NCI-H1694 (cell line): ENCODE measurements at regions not wholly inside any gene's neighbourhood (a gene's known extent, or its start where the extent isn't known, plus 50 kb on each side); places are given as distances from the start of the nearest gene placed in this dataset.

ENCODE experiments used
- DNase-seq: peaks from one replicate; lab custom pipeline; 2025; lab: John Stamatoyannopoulos, UW

DNA sequence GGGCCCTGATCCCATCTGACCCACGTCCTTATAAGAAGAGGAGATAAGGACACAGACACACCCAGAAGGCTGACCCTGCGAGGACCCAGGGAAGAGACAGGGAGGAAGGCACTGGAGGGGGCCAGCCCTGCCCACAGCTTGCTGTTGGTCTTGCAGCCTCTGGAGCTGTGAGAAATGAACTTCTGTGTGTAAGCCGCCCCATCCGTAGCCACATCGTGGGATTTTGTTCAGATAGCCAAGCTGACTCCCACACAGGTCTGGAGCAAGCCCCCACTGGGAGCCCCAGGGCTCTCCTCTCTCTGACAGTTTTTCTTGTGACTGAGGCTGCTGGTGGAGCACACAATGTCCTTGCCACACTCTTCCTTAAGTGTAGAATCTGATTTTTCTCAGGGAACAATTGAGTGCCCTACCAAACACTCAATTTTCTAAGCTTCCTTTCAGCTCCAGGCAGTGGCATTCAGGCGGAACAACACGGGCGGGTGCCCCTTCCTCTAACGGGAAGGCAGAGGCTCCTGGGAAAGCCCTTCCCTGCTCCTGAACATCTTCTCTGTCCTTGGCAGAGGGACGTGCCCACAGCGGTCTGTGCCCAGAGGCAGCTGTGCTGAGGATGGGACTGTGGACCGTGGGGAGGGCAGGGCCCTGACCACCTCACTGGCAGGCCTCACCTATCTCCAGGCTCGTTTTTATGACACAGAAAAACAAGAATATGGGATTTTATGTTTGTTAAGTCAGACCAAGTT is 160.6 kb upstream of the SHH start:
- no peak for DNase-seq

DNA sequence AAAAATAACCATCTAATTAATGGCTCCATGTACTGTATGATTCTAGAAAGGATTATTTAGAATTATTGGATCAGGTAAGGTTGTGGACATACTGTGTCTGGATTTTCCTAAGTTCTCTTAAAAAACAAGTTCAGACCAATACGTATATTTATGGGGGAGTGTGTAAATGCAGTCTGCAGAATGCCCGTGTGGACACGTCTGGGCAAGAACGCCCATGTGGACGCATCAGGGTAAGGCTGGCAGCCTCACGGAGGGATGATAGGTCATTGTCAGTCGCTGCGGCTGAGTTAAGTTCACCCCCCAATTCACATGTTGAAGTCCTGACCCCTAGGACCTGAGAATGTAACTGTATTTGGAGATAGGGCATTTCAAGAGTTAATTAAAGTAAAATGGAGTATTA is 160.0 kb upstream of the SHH start:
- DNase-seq = no peak

DNA sequence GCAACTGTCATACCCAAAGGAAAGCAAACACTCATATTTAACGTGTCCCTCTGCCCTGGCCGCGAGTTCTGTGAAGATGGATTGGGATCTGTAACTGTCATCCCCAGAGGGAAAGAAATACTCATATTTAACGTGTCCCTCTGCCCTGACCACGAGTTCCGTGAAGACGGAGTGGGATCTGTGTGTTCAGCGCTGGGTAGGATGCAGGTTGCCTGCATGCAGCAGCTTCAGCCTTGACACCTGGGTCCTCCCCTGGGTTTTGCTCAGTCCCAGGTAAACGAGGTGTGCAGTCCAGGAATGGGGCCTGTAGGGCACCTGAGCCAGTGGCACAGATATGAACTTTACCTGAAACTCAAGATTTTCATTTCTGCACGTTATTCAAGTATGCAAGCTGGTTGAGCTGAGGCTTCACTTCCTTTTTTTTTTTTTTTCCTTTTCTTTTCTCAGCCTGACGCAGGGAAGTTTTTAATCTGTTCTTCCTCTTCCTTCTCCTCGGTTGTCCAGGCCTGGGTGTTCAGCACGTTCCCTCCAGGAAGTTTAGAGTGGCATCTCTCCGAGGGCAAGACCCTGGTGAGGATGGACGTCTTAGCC is 159.0 kb upstream of the SHH start:
- DNase-seq = no peak

DNA sequence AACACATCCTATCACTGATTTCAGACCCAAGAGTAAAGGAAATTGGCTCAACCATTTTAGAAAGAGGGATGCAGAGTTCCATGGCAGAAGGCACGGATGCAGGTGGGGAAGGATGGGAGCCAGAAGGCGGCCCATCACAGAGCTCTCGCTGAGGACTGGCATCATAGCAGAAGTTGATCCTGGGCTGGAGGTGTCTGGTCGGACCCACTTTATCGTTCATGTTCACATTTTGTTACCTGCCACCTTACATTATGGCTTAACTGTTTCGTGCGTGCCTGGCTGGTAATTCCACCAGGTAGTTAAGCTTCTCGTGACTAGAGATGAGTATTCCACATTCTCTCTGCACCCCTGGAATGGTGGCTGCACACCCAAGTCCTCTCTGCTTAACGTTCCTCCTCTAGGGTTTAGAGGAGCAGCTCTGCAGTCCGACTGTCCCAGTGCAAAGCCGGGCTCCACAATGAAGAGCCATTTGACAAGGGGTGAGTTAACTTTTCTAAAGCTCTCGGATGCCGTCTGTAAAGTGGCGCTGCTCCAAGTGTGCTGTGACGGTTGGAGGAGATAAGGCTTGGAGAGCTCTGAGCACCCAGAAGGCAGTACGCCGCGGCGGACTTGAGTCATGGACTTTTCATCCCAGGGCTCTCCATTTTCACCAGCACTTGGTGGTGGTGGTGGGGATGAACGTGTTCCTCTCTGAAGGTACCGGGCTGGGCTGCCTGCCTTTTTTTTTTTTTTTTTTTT is 157.1 kb upstream of the SHH start:
- DNase-seq = no peak

DNA sequence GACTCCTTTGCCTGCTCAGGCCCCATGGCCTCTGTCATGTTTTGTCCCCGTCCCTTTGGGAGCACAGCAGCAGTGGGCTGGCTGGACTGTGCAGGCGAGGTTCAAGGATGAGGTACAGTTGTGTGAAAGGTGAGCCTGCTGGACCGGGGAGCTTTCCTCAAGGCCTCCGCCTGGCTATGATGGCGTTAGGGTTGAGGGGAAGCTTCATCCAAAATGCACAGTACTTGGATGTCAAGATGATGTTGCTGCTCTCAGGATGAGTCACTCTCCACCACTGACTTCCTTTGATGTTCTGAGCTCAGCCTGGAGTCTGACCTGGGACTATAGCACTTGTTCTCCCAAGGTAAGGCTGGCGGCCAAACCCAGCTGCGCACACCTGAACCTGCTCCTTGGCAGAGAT is 152.7 kb upstream of the SHH start:
- DNase-seq = no peak

DNA sequence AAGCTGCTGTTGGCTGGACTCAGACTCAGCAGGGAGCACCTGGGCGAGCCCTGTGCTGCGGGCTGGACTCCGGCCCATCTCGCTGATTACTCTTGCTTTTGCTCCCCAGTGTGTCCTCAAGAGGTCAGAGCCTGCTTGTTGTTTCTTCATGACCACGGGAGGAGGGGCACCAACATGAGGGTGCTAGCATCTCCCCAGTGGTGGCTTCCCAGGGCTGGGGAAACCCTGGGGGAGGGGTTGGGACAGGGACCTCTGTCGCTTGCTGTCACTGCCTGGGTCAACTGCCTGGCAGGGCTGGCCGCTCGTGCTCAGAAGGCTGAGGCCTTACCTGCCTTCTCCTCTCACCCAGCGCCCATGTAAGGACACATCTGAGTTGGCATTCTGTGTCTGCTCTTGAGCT is 152.3 kb upstream of the SHH start:
- no peak for DNase-seq

DNA sequence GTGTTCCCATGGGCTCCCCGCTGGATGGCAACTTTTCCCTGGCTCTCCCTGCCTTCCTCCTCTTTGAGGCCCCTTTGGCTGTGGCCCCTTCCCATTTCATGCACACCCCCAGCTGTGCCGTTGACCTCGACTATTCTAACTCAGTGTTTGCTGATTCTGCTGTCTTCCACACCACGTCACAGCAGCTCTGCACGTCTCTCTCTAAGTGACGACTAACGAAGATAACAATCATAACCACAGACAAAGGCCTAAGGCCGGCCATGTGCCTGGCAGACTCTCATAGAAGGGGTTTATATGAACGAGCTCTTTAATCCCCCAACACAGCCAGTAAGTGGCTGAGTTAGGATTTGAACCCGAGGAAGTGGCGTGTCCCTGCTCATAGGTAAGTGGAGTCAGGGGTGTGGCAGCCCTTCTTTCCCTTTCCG is 151.5 kb upstream of the SHH start:
- no peak for DNase-seq

DNA sequence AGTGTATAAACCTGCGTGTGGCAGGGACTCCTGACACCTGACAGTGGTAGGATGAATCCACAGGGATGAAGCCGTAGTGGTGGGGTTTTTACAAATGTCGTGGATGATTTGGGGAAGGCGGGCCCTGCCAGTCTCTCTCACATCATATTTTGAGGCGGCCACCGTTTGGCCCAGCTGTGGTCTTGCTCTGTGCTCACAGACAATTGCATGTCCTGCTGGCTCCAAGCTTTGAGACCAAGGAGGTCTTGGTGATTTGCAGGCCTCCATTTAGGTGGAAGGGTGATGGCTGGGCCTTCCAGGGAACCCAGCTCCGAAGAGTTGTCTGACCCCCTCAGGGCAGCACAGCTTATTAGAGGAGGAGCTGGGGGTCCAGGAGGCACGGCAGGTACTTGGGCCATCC is 151.1 kb upstream of the SHH start:
- DNase-seq = no peak

DNA sequence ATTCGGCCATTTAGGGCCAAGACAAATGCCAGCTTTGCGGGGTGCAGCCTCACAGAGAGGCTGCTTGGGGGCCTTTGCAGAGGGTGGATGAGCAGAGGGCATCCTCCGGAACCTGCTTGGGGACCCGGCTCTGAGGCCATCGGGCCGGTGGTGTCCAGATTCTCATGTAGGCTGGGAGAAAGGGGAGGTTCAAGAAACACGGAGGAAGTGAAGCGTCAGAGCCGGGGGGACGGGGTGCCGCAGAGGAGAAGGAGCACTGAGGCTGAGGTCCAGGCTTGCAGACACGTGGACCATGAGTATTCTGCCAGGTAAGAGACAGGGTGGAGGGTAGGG is 150.7 kb upstream of the SHH start:
- DNase-seq = no peak

DNA sequence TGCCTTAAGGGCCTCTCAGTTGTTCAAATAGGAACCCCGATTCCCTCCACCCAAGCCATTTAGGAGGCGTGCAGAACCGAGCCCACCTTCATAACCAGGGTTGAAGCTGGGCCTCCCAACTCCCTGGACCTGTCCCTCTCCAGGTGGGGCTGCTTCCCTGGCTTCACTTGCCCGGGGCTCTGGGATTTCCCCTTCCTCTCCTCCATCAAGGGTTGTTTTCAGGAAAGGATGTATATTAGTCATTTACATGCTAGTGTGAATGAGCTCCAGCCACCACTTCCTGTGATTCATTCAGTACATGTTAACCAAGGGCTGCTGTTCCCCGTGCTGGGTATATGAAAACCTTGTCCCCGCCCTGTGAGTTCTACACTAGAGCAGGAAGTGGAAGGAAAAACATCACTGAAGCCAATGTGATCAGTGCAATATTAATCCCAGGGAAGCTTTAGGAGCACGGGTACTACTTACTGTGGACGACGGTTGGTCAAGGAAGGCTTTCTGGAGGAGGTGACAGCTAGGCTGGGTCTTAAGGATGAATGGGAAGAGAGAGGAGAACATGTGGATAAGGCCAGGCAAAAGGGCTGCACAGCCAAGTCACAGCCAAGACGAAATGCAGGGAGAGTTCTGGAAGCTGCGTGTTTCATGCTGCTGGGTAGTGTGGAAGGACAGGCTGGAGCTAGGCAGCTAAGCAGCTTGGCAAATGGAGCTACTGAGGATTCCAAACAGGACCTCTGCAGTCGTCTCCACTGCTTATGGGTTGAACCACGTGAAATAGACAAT is 150.1 kb upstream of the SHH start:
- no peak for DNase-seq

DNA sequence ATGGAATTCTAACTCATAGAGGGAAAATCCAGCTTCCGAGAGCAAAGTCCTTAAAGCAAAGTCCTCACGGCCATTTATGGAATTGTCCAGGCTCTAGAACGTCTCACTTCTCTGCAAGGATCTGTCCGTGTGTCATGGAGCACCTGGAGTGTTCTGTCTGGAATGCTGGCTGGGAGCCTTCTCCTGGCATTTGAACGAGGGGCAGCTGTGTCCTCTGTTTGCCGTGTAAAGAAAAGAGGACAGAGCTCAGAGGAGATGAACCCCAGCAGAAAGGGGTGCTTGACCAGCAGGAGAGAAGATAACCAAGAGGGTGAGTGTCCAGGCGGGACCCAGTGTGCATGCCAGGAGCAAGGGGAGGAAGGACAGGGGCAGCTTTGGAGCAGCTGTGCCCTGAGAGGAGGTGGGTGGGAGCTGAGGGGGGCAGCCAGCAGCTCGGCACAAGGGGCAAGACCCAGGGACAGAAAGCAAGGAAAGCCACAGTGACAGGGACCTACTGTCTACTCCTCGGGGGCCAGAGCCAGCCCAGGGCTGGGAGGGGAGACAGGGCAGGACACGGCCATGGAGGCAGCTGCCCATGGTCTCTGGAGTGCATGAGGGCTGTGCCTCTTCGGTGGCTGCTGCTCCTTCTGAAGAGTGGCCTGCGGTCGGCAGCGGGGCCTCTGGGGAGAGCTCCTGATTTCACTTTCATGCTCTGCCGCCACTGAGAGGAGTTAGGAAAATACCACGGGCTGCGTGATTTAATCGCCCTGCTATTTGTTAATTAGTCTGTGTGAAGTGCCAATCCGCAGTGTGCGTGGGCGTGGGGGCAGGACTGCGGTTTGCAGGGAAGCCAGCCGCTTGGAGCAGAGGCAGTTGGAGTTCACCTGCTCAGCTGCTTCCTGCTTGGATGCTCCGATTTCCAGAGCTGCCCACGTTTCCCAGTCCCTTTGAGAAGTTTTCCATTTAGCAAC is 149.3 kb upstream of the SHH start:
- DNase-seq = no peak

DNA sequence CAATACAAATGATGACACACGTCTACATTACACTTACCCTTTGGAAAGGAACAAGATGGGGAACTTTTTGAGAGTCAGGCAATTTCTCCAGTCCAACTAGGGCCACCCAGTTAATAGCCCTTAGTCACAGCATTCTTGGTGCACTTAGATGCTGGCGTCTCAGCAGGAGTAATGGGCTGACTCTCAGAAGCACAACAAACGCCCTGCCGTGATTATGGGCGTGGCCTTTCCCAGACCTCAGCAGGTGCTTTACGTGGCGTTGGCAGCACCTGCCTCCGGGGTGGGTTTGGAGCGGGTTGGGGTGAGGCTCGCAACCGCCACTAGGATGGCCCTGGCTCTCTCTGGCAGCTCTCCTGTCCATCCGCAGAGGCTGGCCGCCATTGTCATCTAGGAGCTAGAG is 147.6 kb upstream of the SHH start:
- no peak for DNase-seq

DNA sequence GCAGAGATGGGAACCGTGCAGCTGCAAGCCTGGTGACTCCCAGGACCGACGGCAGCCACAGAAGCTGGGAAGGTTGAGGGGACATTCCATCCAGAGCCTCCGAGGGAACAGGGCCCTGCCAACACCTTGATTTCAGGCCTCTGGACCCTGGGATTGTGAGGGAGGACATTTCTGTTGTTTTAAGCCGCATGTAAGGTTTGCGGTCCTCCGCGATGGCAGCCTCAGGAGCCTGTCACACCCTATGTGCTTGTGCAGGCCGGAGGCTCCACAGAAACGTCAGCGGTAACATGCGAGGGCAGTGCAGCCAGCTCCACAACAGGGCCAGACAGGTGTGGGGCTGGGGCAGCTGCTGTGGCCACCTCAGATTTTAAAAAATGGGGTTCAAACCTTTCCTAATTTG is 144.7 kb upstream of the SHH start:
- DNase-seq = no peak

DNA sequence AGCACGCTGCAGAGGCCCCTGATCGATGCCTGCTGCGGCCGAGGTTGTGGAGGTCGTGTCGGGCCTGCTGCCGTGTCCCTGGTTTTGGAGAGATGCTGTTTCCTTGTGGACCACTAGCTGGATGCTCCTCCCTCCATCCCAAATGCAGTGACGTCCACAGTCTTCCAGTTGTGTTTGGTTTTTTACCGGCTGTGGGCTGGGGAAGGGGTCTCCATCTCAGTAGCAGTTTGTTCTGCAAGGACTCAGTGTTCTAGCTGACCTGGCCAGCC is 143.0 kb upstream of the SHH start:
- DNase-seq = no peak

DNA sequence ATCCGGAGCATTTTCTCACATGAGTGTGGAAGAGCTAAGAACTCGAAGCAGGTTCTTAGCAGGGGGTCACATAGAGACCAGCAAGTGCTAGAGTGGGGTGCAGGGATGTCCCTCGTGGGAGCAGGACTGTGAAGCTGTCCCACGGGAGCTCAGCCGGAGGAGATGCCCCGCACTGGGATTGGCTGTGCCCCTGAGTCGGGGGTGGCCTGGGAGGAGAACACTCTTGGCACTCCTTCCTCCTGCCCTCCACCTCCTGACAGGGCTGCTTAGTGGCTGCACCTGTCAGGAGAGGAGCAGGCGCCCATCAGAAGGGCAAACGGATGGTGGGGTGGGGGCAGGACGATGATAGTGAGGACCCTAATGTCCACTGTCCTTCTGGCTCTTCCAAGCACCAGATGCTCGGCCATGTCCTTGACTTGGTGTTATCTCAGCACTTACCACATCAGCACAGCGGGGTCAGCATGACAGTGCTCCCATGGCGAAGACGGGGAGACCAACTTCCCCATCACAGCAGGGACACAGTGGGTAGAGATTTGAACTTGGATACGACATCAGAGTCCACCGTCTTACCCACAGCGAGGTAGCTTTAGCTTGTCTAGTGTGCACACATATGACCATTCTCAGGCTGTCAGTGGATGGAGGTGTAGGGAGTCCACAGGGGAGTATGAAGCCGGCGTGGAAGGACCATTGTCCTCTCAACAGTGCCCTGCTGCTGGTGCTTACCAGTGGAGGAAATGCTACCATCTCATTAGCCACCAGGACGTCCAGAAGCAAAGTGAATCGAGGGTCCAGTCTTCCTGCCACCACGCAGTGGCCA is 142.5 kb upstream of the SHH start:
- DNase-seq = no peak

DNA sequence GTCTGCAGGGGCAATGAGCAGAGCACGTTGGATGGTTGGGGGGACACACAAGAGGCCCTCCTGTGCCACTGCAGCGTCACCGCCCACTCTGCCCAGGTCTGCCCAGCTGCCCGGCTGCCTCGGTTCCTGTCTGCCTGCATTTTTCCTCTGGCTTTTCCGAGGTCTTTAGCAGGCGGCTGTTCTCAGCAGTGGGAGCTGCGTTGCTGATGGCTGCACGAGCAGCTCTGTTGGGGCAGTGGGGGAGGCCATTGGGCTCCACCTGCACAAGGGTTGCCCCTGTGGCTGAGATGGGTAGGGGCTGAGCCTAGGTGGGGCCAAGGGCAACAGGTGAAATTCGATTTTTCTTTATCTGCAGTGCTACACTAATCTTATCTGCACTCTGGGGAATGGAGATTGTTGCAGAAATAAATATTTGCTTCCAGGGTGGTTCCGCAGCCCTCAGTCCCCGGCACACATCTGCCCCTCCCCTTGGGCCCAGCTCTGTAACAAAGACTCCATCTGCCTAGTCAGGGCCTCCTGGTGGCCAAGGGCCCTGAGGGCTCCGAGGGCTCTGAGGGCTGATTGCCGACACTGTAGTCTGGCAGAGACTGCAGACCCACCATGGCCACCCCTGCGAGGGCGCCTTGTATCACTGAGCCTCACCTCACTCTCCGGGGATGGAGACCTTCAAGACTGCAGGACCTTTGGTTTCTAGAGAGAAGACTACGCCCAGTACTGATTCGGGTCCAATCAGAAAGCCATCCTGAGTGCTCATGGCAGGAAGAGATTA is 141.7 kb upstream of the SHH start:
- no peak for DNase-seq

DNA sequence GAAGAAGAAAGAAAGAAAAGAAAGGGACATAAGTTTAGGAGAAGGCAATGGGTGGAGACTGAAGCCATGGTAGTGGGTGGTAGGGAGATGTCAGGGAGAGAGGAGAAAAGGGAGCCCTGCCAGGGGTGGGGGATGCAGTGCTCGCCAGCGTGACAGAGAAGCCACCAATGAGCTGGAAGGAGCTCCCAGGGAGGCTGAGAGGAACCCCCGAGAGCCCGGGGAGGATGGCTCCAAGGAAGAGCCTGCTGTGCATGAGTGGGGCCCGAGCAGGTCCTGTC is 141.2 kb upstream of the SHH start:
- DNase-seq = no peak

DNA sequence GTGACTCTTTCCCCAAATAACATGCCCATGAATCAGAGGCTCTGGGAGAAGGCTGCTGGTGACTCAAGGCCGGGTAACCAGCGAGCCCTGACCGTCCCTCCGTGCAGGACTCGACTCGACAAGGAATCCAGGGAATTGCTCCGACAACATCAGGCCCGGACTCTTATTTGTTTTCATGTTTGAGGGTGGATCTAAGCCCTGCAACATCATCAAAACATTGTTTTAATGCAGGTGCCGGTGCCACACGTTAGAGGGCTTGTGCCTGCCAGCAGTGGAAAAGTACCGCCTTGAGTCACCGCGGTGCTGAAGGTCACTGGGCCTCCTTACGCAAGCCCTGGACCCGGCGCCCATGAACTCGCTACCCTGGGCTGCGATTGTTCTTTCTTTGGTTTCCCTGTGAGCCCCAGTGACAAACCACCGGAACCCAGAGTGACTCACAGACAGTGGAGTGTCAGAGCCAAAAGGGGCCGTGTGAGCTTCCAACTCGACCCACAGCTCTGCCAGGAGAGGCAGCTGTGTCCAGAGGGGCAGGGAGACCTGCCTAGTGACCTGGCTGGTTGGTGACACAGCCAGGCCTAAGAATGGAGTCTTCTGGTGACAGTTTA is 139.4 kb upstream of the SHH start:
- DNase-seq = no peak

DNA sequence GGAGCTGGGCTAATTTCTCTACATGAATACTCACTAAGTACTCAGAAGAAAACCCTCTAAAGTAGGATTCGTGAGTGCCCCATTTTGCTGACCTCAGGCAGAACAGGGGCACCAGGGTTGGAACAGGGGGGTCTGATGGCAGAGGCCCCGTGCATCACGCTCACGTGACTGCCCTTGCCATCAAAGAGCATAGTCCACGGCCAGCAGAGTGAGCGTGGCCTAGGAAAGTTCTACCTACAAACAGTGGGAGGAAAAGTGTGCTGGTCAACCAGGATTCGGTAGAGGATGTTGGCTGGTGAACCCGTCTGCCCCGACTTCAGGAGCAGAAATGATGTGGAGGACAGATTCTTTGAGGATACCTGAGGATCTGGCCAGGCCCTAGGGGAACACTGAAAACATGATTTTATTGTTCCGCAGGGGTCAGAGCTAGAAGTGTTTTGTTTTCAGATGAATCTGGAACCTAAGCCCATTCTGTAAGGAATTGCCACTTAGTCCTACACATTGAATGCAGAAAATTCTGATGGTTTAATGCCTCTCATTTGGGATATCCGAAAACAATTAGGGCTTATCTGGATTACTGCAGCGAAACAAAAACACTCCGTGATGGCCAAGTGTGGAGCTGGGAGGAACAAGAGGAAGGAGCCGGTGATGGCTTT is 138.8 kb upstream of the SHH start:
- DNase-seq = no peak

DNA sequence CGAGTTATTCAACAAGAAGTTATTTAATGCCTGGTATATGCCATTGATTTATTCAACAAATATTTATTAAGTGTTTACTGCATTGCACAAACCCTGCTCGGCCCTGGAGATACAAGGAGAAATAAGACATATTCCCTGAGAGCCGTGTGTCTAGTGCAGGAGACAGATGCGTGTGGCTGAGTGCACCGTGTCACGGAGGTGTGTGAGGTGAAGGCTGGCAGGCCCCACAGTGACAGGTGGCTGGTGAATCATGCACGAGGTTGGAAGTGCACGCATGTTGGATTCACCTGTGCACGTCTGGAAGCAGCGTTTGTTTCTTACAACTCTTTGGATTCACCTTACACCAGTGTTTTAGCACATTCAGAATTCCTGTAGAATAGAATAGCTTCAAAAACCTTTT is 136.6 kb upstream of the SHH start:
- no peak for DNase-seq
